CD8-positive, alpha-beta memory T cell (primary cell): ENCODE measurements at regions not wholly inside any gene's neighbourhood (a gene's known extent, or its start where the extent isn't known, plus 50 kb on each side); places are given as distances from the start of the nearest gene placed in this dataset.
A peak's percentile ranks its signal among the peaks of the same experiment; 100 is the strongest.

ENCODE experiments used
- CTCF ChIA-PET: fragments of 350-600 bp; sonication (Branson Sonifier 250); formaldehyde crosslinking; loops from one replicate; lab custom pipeline; 2021; ENCODE audit warnings: antibody characterized with exemption; lab: Charles Lee
- POLR2A ChIA-PET: fragments of 350-600 bp; sonication (Branson Sonifier 250); formaldehyde crosslinking; loops from one replicate; lab custom pipeline; 2021; ENCODE audit warnings: antibody characterized with exemption; lab: Charles Lee
- DNase-seq, 5 donors: peaks; one replicate each; pipeline versions ENCODE4 v3.0.0 to v3.0.0-alpha.2; 2020 to 2022; ENCODE audit warnings: mixed read lengths in 1 of 5
- H3K27ac ChIP-seq: one replicate; pipeline ENCODE4 v1.7.0; 2013; ENCODE audit warnings: low read depth, mild to moderate bottlenecking, low read length, moderate library complexity
- H3K27me3 ChIP-seq: 2 replicates; pipeline ENCODE4 v1.7.0; 2013; ENCODE audit warnings: low read length, mild to moderate bottlenecking; ENCODE audit not compliant: insufficient read depth, poor library complexity, severe bottlenecking
- H3K36me3 ChIP-seq: 2 replicates; pipeline ENCODE4 v1.7.0; 2013; ENCODE audit warnings: mild to moderate bottlenecking, low read length, moderate library complexity; ENCODE audit not compliant: insufficient read depth
- H3K4me1 ChIP-seq: 2 replicates; pipeline ENCODE4 v1.7.0; 2013; ENCODE audit warnings: mild to moderate bottlenecking, low read length, moderate library complexity; ENCODE audit not compliant: insufficient read depth
- H3K4me3 ChIP-seq: 2 replicates; pipeline ENCODE4 v1.7.0; 2013; ENCODE audit warnings: mild to moderate bottlenecking, low read length
- H3K9me3 ChIP-seq: 2 replicates; pipeline ENCODE4 v1.7.0; 2013; ENCODE audit warnings: mild to moderate bottlenecking, low read length
- H3K27ac Mint-ChIP-seq, 8 donors: one replicate each; pipeline ENCODE4 v1.8.0; 2020 to 2021; ENCODE audit warnings: mixed read lengths in 8 of 8, mild to moderate bottlenecking in 6 of 8, inconsistent platforms in 3 of 8, moderate library complexity in 3 of 8
- H3K27me3 Mint-ChIP-seq, 2 donors: one replicate each; pipeline ENCODE4 v1.8.0; 2020 to 2021; ENCODE audit warnings: mixed read lengths in 2 of 2, mild to moderate bottlenecking in 1 of 2, moderate library complexity in 1 of 2
- H3K36me3 Mint-ChIP-seq, 3 donors: one replicate each; pipeline ENCODE4 v1.8.0; 2020 to 2021; ENCODE audit warnings: mixed read lengths in 3 of 3, inconsistent platforms in 1 of 3, mild to moderate bottlenecking in 1 of 3
- H3K4me1 Mint-ChIP-seq, 3 donors: one replicate each; pipeline ENCODE4 v1.8.0; 2020 to 2021; ENCODE audit warnings: mixed read lengths in 3 of 3, inconsistent platforms in 1 of 3, mild to moderate bottlenecking in 1 of 3
- H3K4me3 Mint-ChIP-seq, 7 donors: one replicate each; pipeline ENCODE4 v1.8.0; 2020 to 2021; ENCODE audit warnings: mixed read lengths in 7 of 7, mild to moderate bottlenecking in 6 of 7, moderate library complexity in 4 of 7, inconsistent platforms in 2 of 7
- H3K9me3 Mint-ChIP-seq, 5 donors: one replicate each; pipeline ENCODE4 v1.8.0; 2020 to 2022; ENCODE audit warnings: mixed read lengths in 5 of 5, mild to moderate bottlenecking in 3 of 5, moderate library complexity in 2 of 5, inconsistent platforms in 1 of 5

DNA sequence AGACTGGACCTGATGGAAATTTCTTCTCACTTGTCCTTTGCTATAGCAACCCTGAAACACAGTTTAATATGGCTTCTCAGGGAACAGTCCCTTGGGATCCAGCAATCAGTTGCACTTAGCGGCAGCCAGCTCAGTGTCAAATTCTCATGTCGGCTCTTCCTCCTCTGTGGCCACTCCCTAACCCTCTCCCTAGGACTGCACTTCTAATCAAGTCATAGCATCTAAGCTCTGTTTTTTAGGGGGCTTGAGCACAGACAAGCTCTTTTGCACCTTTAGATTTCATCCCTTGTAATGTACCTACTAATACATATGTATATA, 250.5 kb upstream of the TLE3 start:
- no peaks in the 10 kb centered on the region for H3K36me3 ChIP-seq
- CTCF ChIA-PET: no interaction called here
- peaks cover 0 to 8% (median 0%) of the 10 kb centered on the region in 3 donors for H3K4me1 Mint-ChIP-seq

GRCh38 chr15:70347321-70348225, 249.9 kb upstream of the TLE3 start:
- Mint-ChIP-seq H3K36me3 (no peaks in the 10 kb centered on the region), H3K27me3 (peaks cover 6 to 16% of the 10 kb centered on the region in 2 donors), H3K4me1 (peaks cover 0 to 8% (median 0%) of the 10 kb centered on the region in 3 donors), H3K4me3 (no peak overlapping the region), H3K9me3 (no peaks in the 10 kb centered on the region), H3K27ac (peak overlapping the region in 1 of 8 donors; percentile 20)
- Histone ChIP-seq H3K9me3 (no peaks in the 10 kb centered on the region), H3K27me3 (no peaks in the 10 kb centered on the region), H3K27ac (no peak overlapping the region), H3K4me1 (no peaks in the 10 kb centered on the region), H3K4me3 (no peak overlapping the region), H3K36me3 (no peaks in the 10 kb centered on the region)
- ChIA-PET POLR2A (no interaction called here), CTCF (no interaction called here)
- DNase-seq: no peak

More for the DNA sequence above, 250.5 kb upstream of the TLE3 start:
- H3K4me1 ChIP-seq: no peaks in the 10 kb centered on the region
- no peak for DNase-seq
- POLR2A ChIA-PET: no interaction called here
- Mint-ChIP-seq H3K27me3 (peaks cover 7 to 19% of the 10 kb centered on the region in 2 donors), H3K27ac (no peak overlapping the region), H3K9me3 (no peaks in the 10 kb centered on the region), H3K4me3 (no peak overlapping the region), H3K36me3 (no peaks in the 10 kb centered on the region)
- H3K27ac ChIP-seq: no peak overlapping the region
- no peaks in the 10 kb centered on the region for H3K27me3 ChIP-seq
- H3K4me3 ChIP-seq: no peak overlapping the region
- no peaks in the 10 kb centered on the region for H3K9me3 ChIP-seq

DNA sequence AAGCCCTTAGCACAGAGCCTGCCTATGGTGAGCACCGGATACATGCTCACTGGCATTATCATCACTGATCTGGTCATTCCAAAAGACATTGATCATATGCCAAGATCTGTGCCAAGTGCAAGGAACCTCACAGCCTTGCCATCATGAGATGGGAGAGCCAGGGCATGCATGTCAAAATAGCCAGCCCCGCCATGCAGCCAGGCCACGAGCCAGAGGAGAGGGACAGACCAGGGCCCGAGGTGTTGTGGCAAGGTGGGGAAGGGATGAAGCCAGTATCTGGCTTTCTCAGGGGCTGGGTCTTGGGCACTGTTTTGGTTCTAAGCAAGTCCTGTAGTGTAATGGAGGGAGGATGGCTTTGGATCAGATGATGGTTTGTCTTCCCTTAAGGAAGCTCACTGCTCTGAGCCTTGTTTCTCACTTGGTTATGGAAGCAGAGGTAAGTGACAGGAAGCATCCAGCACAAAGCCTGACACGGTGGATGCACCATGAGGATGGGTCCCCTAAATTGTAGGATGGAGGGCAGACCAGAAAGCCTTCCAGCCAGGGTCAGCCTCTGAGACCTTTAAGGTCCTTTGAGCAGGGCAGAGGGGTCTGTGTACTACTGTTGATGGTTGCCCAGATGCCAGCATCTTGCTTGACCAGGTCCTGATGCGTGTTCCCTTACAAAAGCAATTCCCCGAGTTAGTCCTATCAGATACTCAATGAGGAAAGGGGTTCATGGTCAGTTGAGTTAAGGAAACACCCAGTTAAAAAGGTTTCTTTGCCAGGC, 247.7 kb upstream of the TLE3 start:
- Mint-ChIP-seq H3K4me1 (peaks cover 0 to 8% (median 0%) of the 10 kb centered on the region in 3 donors), H3K4me3 (no peak overlapping the region), H3K27me3 (peaks cover 0 to 8% of the 10 kb centered on the region in 2 donors), H3K36me3 (no peaks in the 10 kb centered on the region), H3K9me3 (no peaks in the 10 kb centered on the region), H3K27ac (no peak overlapping the region)
- DNase-seq: no peak
- CTCF ChIA-PET: no interaction called here
- Histone ChIP-seq H3K4me1 (no peaks in the 10 kb centered on the region), H3K27ac (no peak overlapping the region), H3K4me3 (no peak overlapping the region), H3K36me3 (no peaks in the 10 kb centered on the region), H3K27me3 (no peaks in the 10 kb centered on the region), H3K9me3 (no peaks in the 10 kb centered on the region)
- POLR2A ChIA-PET: no interaction called here

GRCh38 chr15:70344666-70345065, 246.9 kb upstream of the TLE3 start:
- DNase-seq: no peak
- Mint-ChIP-seq H3K4me1 (peaks cover 0 to 8% (median 0%) of the 10 kb centered on the region in 3 donors), H3K9me3 (no peaks in the 10 kb centered on the region), H3K4me3 (no peak overlapping the region), H3K27ac (no peak overlapping the region), H3K27me3 (peaks cover 0 to 7% of the 10 kb centered on the region in 2 donors), H3K36me3 (no peaks in the 10 kb centered on the region)
- Histone ChIP-seq H3K27me3 (no peaks in the 10 kb centered on the region), H3K9me3 (no peaks in the 10 kb centered on the region), H3K27ac (no peak overlapping the region), H3K4me3 (no peak overlapping the region), H3K36me3 (no peaks in the 10 kb centered on the region), H3K4me1 (no peaks in the 10 kb centered on the region)
- CTCF ChIA-PET: interaction anchor here (1.0 kb wide), 1 partner anchor 882 kb away, joined by 3 read pairs; no protein-coding TSS in a partner anchor
- POLR2A ChIA-PET: no interaction called here

DNA sequence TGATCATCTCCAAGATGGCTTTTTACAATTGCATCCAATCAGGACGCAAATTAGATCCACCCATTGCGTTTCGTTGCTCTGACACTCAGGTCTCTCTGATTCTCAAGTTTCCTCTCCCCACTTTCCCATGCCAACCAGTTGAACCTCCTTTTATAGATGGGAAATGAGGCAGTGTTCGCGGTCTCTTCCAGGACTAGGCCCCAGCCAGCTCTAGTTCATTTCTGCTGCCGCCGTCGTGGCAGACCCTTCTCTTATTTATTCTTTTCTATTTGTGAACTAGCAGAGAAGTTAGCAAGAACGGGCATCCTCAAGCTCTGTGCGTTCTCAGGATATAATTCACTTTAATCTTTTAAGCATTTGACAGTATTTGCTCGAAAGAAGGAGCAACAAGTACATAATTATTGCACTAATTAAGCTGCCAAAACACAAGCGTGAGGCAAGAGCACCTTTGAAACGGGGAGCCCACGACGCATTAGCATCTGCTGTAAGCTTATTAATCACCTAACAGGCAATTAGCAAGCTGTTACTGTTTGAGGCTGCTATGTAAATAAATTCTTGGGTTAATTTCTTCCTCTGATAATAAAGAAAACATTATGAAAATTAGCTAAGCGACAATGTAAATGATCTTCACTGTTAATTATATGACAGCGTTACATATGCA, 246.4 kb upstream of the TLE3 start:
- Histone ChIP-seq H3K9me3 (no peaks in the 10 kb centered on the region), H3K27me3 (no peaks in the 10 kb centered on the region), H3K27ac (no peak overlapping the region), H3K36me3 (no peaks in the 10 kb centered on the region), H3K4me1 (no peaks in the 10 kb centered on the region), H3K4me3 (no peak overlapping the region)
- Mint-ChIP-seq H3K27me3 (peaks cover 0 to 7% of the 10 kb centered on the region in 2 donors), H3K36me3 (no peaks in the 10 kb centered on the region), H3K4me3 (no peak overlapping the region), H3K27ac (no peak overlapping the region), H3K4me1 (peaks cover 0 to 5% (median 0%) of the 10 kb centered on the region in 3 donors), H3K9me3 (no peaks in the 10 kb centered on the region)
- no peak for DNase-seq
- CTCF ChIA-PET: interaction anchor here (1.0 kb wide), 1 partner anchor 882 kb away, joined by 3 read pairs; no protein-coding TSS in a partner anchor
- POLR2A ChIA-PET: no interaction called here

DNA sequence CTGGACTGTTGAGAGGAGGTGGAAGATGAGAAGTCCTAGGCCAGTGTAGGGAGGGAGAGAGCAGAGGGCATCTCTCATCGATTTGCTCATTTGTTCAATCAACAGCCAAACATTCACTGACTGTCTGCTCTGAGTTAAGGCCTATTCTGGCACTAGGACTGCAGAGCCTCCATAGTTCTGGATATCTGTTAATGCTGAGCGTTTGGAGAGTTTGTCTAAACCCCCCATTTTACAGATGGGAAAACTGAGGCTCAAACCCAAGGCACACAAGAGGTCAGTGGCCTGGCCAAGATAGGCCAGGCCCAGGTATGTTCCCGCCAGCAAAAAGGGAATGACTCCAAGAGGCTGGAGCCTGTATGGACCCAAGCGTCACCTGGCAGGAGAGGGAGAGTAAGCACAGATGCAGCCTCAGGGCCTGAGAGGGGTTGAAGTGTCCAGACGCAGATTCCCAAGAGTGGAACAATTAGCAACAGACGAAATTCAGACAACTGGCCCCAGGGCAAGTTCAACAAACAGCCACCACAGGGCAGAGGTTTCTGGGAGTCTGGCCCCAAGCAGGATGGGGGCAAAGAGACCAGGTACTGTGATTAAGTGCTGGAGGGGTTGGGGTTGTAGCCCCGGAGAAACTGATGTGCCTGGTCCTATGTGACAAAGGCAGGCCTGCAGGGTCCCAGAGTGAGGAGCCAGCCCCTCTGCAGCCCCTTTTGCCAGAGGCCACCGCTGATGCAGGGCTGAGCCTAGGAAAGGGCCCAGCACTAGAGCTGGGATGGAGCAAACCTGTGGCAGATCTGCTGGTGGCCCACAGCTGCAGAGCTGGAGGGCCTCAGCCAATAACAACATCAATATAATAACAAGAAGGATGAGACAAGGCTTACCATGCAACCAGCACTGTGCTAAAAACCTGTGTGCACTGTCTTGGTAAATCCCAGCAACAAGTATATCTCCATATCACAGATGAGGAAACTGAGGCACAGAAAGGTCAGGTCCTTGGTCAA, 245.1 kb upstream of the TLE3 start:
- POLR2A ChIA-PET: no interaction called here
- Mint-ChIP-seq H3K4me1 (no peaks in the 10 kb centered on the region), H3K9me3 (peaks cover 0 to 1% (median 0%) of the 10 kb centered on the region in 5 donors), H3K27ac (no peak overlapping the region), H3K4me3 (no peak overlapping the region), H3K27me3 (peaks cover 1 to 6% of the 10 kb centered on the region in 2 donors), H3K36me3 (no peaks in the 10 kb centered on the region)
- no peak for DNase-seq
- H3K4me1 ChIP-seq: no peaks in the 10 kb centered on the region
- H3K27ac ChIP-seq: no peak overlapping the region
- no peaks in the 10 kb centered on the region for H3K27me3 ChIP-seq
- H3K9me3 ChIP-seq: no peaks in the 10 kb centered on the region
- no peak overlapping the region for H3K4me3 ChIP-seq
- H3K36me3 ChIP-seq: no peaks in the 10 kb centered on the region
- CTCF ChIA-PET: no interaction called here

DNA sequence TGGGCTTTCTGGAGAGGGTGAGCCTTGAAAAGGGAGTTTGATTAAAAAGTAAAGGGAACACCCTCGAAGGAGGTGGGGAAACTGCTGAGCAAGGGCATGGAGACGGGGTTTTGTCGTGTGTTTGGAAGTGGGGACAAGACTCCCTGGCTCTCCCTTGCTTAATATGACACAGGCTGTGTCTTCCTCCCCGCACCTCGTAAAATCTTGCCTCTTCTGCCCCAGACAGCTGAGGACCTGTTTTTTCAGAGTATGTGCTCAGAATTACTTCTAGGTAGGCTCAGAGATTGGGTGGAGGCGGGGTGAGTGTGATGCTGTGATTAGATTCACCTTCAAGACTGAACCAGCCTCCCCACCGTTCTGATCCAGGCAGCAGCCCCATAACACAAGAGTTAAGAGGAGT, 244.4 kb upstream of the TLE3 start:
- no peak overlapping the region for H3K4me3 Mint-ChIP-seq

More for the DNA sequence above, 244.4 kb upstream of the TLE3 start:
- no peaks in the 10 kb centered on the region for H3K4me1 ChIP-seq
- no peaks in the 10 kb centered on the region for H3K4me1 Mint-ChIP-seq
- H3K27ac ChIP-seq: no peak overlapping the region
- H3K27me3 Mint-ChIP-seq: peaks cover 5 to 7% of the 10 kb centered on the region in 2 donors
- no peak overlapping the region for H3K27ac Mint-ChIP-seq
- ChIA-PET CTCF (no interaction called here), POLR2A (no interaction called here)
- DNase-seq: no peak
- no peaks in the 10 kb centered on the region for H3K36me3 ChIP-seq
- no peaks in the 10 kb centered on the region for H3K36me3 Mint-ChIP-seq
- no peaks in the 10 kb centered on the region for H3K27me3 ChIP-seq
- no peaks in the 10 kb centered on the region for H3K9me3 ChIP-seq
- no peak overlapping the region for H3K4me3 ChIP-seq
- H3K9me3 Mint-ChIP-seq: peaks cover 0 to 1% (median 0%) of the 10 kb centered on the region in 5 donors
